Medulla oblongata (tissue), 1 donor: ENCODE measurements at regions not wholly inside any gene's neighbourhood (a gene's known extent, or its start where the extent isn't known, plus 50 kb on each side); places are given as distances from the start of the nearest gene placed in this dataset.

Source experiments
- DNase-seq: peaks from one replicate; pipeline ENCODE4 v3.0.0-alpha.2; 2015; ENCODE audit errors: extremely low spot score

GRCh38 chr6:163634211-163635171 is 220.0 kb downstream of the QKI start:
- no peak for DNase-seq

DNA sequence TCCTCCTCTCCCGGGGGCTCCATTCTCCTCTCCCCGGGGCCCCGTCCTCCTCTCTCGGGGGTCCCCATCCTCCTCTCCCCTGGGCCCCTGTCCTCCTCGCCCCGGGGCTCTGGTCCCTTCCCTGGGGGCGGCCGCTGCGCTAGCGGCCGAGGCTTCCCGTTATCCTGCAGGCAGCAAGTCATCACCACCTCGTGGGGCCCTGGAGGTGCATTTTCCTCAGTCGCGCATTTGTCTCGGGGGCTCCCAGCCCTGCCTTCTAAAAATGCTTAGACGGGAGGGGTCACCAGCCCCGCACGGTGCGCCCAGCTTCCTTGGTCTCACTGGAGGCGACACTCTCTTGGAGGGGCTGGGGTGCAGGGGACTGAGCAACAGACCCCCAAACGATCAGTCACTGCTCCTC is 216.5 kb downstream of the QKI start:
- no peak for DNase-seq

DNA sequence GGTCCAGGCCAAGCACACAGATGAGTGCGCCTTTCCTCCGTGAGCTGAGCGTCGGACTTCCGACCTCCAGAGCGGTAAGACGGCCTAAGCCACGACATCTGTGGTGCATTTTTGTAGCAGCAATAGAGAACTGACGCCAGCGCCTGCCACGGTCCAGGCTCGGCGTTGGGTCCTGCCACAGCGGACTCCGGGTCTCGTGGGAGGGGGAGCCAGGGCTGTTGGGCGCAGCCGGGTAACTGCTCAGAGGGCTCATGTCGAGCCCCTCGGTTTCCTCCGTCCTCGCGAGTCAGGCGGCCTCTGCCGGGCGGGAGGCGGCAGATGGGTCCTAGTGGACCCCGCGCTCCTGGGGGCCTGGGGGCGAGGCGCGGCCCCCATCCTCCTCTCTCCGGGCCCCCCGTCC is 216.1 kb downstream of the QKI start:
- DNase-seq: no peak

- no peak for DNase-seq
Observed at GRCh38 chr6:163630096-163630495, 215.6 kb downstream of the QKI start.
